Vagina (tissue), 2 donors: ENCODE measurements at regions not wholly inside any gene's neighbourhood (a gene's known extent, or its start where the extent isn't known, plus 50 kb on each side); places are given as distances from the start of the nearest gene placed in this dataset.

Source experiments
- CTCF ChIP-seq, 3 experiments: fragments of 450-650 bp in 2 of 3; fragments of 200-600 bp in 1 of 3; sonication (generic) in 1 of 3; IDR thresholded peaks; one replicate each; pipeline ENCODE4 v1.5.1; 2017 to 2019; ENCODE audit warnings: antibody characterized with exemption in 3 of 3, mild to moderate bottlenecking in 2 of 3, moderate library complexity in 2 of 3
- POLR2A ChIP-seq, 2 donors: fragments of 450-650 bp; IDR thresholded peaks; one replicate each; pipeline ENCODE4 v1.6.1; 2017; ENCODE audit warnings: antibody characterized with exemption in 2 of 2, mild to moderate bottlenecking in 2 of 2, moderate library complexity in 2 of 2
- POLR2AphosphoS5 ChIP-seq, 2 donors: sonication (generic); formaldehyde crosslinking; IDR thresholded peaks; one replicate each; pipeline ENCODE4 v1.9.0; 2017; ENCODE audit warnings: antibody characterized with exemption in 2 of 2, mild to moderate bottlenecking in 2 of 2, low read depth in 1 of 2; ENCODE audit not compliant: insufficient read depth in 1 of 2

DNA sequence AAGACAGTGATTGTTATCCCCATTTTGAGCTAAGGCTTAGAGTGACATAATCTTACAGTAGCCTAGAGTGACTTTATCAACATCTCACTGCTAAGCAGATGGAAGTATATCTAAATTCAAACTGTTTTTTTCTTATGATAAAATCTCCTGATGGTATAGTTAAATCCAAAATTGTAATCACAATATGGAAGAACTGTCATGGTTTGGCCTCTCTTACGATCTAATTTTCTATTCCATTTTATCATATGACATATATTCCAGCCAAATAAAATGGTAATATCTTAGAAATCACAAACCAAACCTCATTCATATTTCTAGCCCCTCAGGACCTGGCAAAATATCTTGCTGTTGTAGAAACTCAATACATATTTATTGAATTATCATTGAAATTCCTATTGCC, 864.7 kb downstream of the SLC6A15 start:
- TF ChIP-seq POLR2A (IDR thresholded peaks at IDR 0.05) (no peak), CTCF (IDR thresholded peaks at IDR 0.05) (no peak), POLR2AphosphoS5 (IDR thresholded peaks at IDR 0.05; ENCODE audit: insufficient read depth in 1 of 2, low read depth in 1 of 2) (no peak)
